Neuronal stem cell (in vitro differentiated cells): ENCODE measurements at regions not wholly inside any gene's neighbourhood (a gene's known extent, or its start where the extent isn't known, plus 50 kb on each side); places are given as distances from the start of the nearest gene placed in this dataset.
"Not testable (repeated sequence)": the region's sequence is repeated elsewhere in the genome, so short reads cannot be mapped to it uniquely, and the experiment has no call there.

Source experiments
- DNase-seq: peaks from one replicate; pipeline ENCODE4 v3.0.0-alpha.2; 2013; ENCODE audit warnings: low spot score
- H2AFZ ChIP-seq: one replicate; pipeline ENCODE4 v1.6.1; 2013; ENCODE audit warnings: mild to moderate bottlenecking, low read length, inconsistent platforms
- H2AK5ac ChIP-seq: 2 replicates; pipeline ENCODE4 v1.6.1; 2013; ENCODE audit warnings: low read depth, mild to moderate bottlenecking, inconsistent platforms, low read length, moderate library complexity, mixed read lengths
- H2BK120ac ChIP-seq: 2 replicates; pipeline ENCODE4 v1.6.1; 2013; ENCODE audit warnings: low read depth, mild to moderate bottlenecking, inconsistent platforms, low read length, moderate library complexity, mixed read lengths
- H2BK12ac ChIP-seq: one replicate; pipeline ENCODE4 v1.6.1; 2013; ENCODE audit warnings: low read length, inconsistent platforms
- H2BK15ac ChIP-seq: 2 replicates; pipeline ENCODE4 v1.6.1; 2013; ENCODE audit warnings: mild to moderate bottlenecking, low read length, inconsistent platforms, mixed read lengths
- H2BK5ac ChIP-seq: one replicate; pipeline ENCODE4 v1.6.1; 2013; ENCODE audit warnings: inconsistent platforms, mild to moderate bottlenecking, low read length, moderate library complexity
- H3K14ac ChIP-seq: one replicate; pipeline ENCODE4 v1.6.1; 2013; ENCODE audit warnings: low read length, inconsistent platforms
- H3K18ac ChIP-seq: 2 replicates; pipeline ENCODE4 v1.6.1; 2013; ENCODE audit warnings: low read length, inconsistent platforms
- H3K23ac ChIP-seq: 2 replicates; pipeline ENCODE4 v1.6.1; 2013; ENCODE audit warnings: low read depth, mild to moderate bottlenecking, mixed read lengths, low read length, inconsistent platforms; ENCODE audit not compliant: poor library complexity
- H3K27ac ChIP-seq: replicated peaks from 3 replicates; pipeline ENCODE4 v1.5.1; 2013; ENCODE audit warnings: low read length, inconsistent platforms
- H3K27me3 ChIP-seq, 3 experiments: 2 replicates each; pipeline ENCODE4 v1.6.1; 2013; ENCODE audit warnings: low read length in 3 of 3, mild to moderate bottlenecking in 2 of 3, inconsistent platforms in 1 of 3, low read depth in 1 of 3, mixed read lengths in 1 of 3, moderate library complexity in 1 of 3; ENCODE audit not compliant: control insufficient read depth in 3 of 3, insufficient read depth in 3 of 3
- H3K36me3 ChIP-seq, 2 donors: replicated peaks in 1 of 2; 2 replicates each; pipeline ENCODE4 v1.6.1; 2013; ENCODE audit warnings: low read length in 2 of 2; ENCODE audit not compliant: control insufficient read depth in 2 of 2, insufficient read depth in 2 of 2
- H3K4ac ChIP-seq: 2 replicates; pipeline ENCODE4 v1.6.1; 2013; ENCODE audit warnings: inconsistent platforms, mild to moderate bottlenecking, low read length, moderate library complexity
- H3K4me1 ChIP-seq, 2 donors: 1 replicate in 1 of 2; 2 replicates in 1 of 2; pipeline ENCODE4 v1.6.1; 2013; ENCODE audit warnings: low read length in 2 of 2, low read depth in 1 of 2; ENCODE audit not compliant: control insufficient read depth in 2 of 2, insufficient read depth in 1 of 2
- H3K4me2 ChIP-seq: one replicate; pipeline ENCODE4 v1.6.1; 2013; ENCODE audit warnings: mild to moderate bottlenecking, low read length, inconsistent platforms; ENCODE audit not compliant: insufficient read depth, poor library complexity, severe bottlenecking
- H3K4me3 ChIP-seq, 2 donors: 2 replicates each; pipeline ENCODE4 v1.5.1; 2013; ENCODE audit warnings: low read length in 2 of 2, mild to moderate bottlenecking in 2 of 2, inconsistent platforms in 1 of 2, moderate library complexity in 1 of 2
- H3K79me1 ChIP-seq: one replicate; pipeline ENCODE4 v1.6.1; 2013; ENCODE audit warnings: low read depth, mild to moderate bottlenecking, inconsistent platforms, low read length, moderate library complexity
- H3K9ac ChIP-seq: one replicate; pipeline ENCODE4 v1.6.1; 2013; ENCODE audit warnings: mild to moderate bottlenecking, low read depth, low read length, inconsistent platforms; ENCODE audit not compliant: poor library complexity
- H3K9me3 ChIP-seq, 2 donors: replicated peaks in 1 of 2; 2 replicates each; pipeline versions ENCODE3 to v1.6.1; 2013; ENCODE audit warnings: low read length in 2 of 2, mild to moderate bottlenecking in 2 of 2, inconsistent platforms in 1 of 2, low read depth in 1 of 2, mixed read lengths in 1 of 2, moderate library complexity in 1 of 2; ENCODE audit not compliant: control insufficient read depth in 2 of 2, insufficient read depth in 1 of 2
- H4K8ac ChIP-seq: one replicate; pipeline ENCODE4 v1.6.1; 2013; ENCODE audit warnings: low read depth, mild to moderate bottlenecking, inconsistent platforms, low read length, moderate library complexity
- H4K91ac ChIP-seq: one replicate; pipeline ENCODE4 v1.6.1; 2013; ENCODE audit warnings: low read length, low read depth, mild to moderate bottlenecking, inconsistent platforms; ENCODE audit not compliant: poor library complexity
- WGBS, 2 donors: extraction: QIAGEN DNeasy Blood & Tissue Kit; methylation state at CpG; one replicate each; pipeline ENCODE4 v1.1.7; 2013; ENCODE audit warnings: missing lambda C conversion rate in 2 of 2, mixed read lengths in 1 of 2; ENCODE audit not compliant: insufficient read length in 2 of 2, insufficient replicate concordance in 1 of 2; ENCODE audit errors: extremely low coverage in 2 of 2; 5-methylcytosine and 5-hydroxymethylcytosine counted together

DNA sequence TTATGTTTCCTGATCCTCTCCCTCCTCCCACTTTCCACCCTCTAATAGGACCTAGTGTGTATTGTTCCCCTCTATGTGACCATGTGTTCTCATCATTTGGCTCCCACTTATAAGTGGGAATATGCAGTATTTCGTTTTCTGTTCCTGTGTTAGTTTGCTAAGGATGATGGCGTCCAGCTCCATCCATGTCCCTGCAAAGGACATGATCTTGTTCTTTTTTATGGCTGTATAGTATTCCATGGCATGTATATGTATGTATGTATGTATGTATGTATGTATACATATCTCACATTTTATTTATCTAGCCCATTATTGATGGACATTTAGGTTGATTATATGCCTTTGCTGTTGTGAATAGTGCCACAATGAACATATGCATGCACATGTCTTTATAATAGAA is 188.7 kb downstream of the RFPL4B start:
- Histone ChIP-seq H3K27ac (no peak overlapping the region), H2BK12ac (no peak overlapping the region), H3K79me1 (no peaks in the 10 kb centered on the region), H2AK5ac (no peak overlapping the region), H4K8ac (no peak overlapping the region), H3K9me3 (peaks cover 0 to 6% of the 10 kb centered on the region in 2 donors), H3K9ac (no peak overlapping the region), H2AFZ (no peak overlapping the region), H3K4me3 (no peak overlapping the region), H3K23ac (no peak overlapping the region), H3K27me3 (no peaks in the 10 kb centered on the region), H3K36me3 (no peaks in the 10 kb centered on the region), H2BK15ac (no peak overlapping the region), H3K14ac (no peak overlapping the region), H2BK5ac (no peak overlapping the region), H3K4me2 (no peak overlapping the region), H3K18ac (no peak overlapping the region), H2BK120ac (no peak overlapping the region), H3K4ac (no peak overlapping the region), H3K4me1 (no peaks in the 10 kb centered on the region), H4K91ac (no peak overlapping the region)
- WGBS, 2 donors = no CpG with 5 or more reads among the region's 2 CpGs
- DNase-seq = no peak

- no CpG with 5 or more reads among the region's 2 CpGs for WGBS, 2 donors
- no peak overlapping the region for H3K27ac ChIP-seq
- no peak for DNase-seq
Observed at GRCh38 chr6:112539355-112539754, 192.2 kb downstream of the RFPL4B start.

GRCh38 chr6:112541847-112542246 is 194.7 kb downstream of the RFPL4B start:
- not testable (repeated sequence) for H2BK15ac ChIP-seq, H2AFZ ChIP-seq, DNase-seq, H3K27ac ChIP-seq, H2AK5ac ChIP-seq, H3K4me3 ChIP-seq, H3K23ac ChIP-seq, H4K8ac ChIP-seq, H3K79me1 ChIP-seq, H2BK120ac ChIP-seq, H2BK12ac ChIP-seq, H2BK5ac ChIP-seq, H3K27me3 ChIP-seq, H3K4me2 ChIP-seq, H3K18ac ChIP-seq, H3K4me1 ChIP-seq, H4K91ac ChIP-seq, H3K9ac ChIP-seq, H3K4ac ChIP-seq, H3K14ac ChIP-seq, H3K36me3 ChIP-seq
- peaks cover 2 to 12% of the 10 kb centered on the region in 2 donors for H3K9me3 ChIP-seq
- WGBS, 2 donors = no CpG with 5 or more reads among the region's 3 CpGs

More at GRCh38 chr6:112539355-112539754, 192.2 kb downstream of the RFPL4B start:
- H3K4me2 ChIP-seq = no peak overlapping the region
- no peak overlapping the region for H3K9ac ChIP-seq
- H2BK15ac ChIP-seq = no peak overlapping the region
- no peaks in the 10 kb centered on the region for H3K79me1 ChIP-seq
- H3K36me3 ChIP-seq = no peaks in the 10 kb centered on the region
- no peak overlapping the region for H2AFZ ChIP-seq
- no peak overlapping the region for H4K8ac ChIP-seq
- no peak overlapping the region for H4K91ac ChIP-seq
- no peak overlapping the region for H3K18ac ChIP-seq
- no peak overlapping the region for H2BK5ac ChIP-seq
- H2AK5ac ChIP-seq = no peak overlapping the region
- no peak overlapping the region for H3K14ac ChIP-seq
- H3K4me1 ChIP-seq = no peaks in the 10 kb centered on the region
- peaks cover 2 to 18% of the 10 kb centered on the region in 2 donors for H3K9me3 ChIP-seq
- H2BK12ac ChIP-seq = no peak overlapping the region
- H3K4me3 ChIP-seq = no peak overlapping the region
- H3K27me3 ChIP-seq = no peaks in the 10 kb centered on the region
- H3K4ac ChIP-seq = no peak overlapping the region
- no peak overlapping the region for H3K23ac ChIP-seq
- H2BK120ac ChIP-seq = no peak overlapping the region

DNA sequence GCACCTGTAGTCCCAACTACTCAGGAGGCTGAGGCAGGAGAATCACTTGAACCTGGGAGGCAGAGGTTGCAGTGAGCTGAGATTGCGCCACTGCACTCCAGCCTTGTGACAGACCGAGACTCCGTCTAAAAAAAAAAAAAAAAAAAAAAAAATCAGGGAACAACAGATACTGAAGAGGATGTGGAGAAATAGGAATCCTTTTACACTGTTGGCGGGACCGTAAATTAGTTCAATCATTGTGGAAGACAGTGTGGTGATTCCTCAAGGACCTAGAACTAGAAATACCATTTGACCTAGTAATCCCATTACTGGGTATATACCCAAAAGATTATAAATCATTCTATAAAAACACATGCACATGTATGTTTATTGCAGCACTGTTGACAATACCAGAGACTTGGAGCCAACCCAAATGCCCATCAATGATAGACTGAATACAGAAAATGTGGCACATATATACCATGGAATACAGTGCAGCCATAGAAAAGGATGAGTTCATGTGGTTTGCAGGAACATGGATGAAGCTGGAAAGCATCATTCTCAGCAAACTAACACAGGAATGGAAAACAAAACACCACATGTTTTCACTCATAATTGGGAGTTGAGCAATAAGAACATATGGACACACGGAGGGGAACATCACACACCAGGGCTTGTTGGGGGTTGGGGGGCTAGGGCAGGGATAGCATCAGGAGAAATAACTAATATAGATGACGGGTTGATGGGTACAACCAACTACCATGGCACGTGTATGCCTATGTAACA is 200.4 kb downstream of the RFPL4B start:
- H3K9ac ChIP-seq, H2BK15ac ChIP-seq, H3K27me3 ChIP-seq, H3K4me3 ChIP-seq, H3K36me3 ChIP-seq, H3K23ac ChIP-seq, H2BK12ac ChIP-seq, H2BK5ac ChIP-seq, H4K91ac ChIP-seq, H3K14ac ChIP-seq, H3K4me2 ChIP-seq, H2AFZ ChIP-seq, H3K27ac ChIP-seq, H2BK120ac ChIP-seq, DNase-seq, H2AK5ac ChIP-seq, H4K8ac ChIP-seq, H3K9me3 ChIP-seq, H3K18ac ChIP-seq, H3K79me1 ChIP-seq, H3K4me1 ChIP-seq, H3K4ac ChIP-seq: not testable (repeated sequence)
- WGBS, 2 donors = no CpG with 5 or more reads among the region's 8 CpGs
